ENCODE measurements at regions not wholly inside any gene's neighbourhood (a gene's known extent, or its start where the extent isn't known, plus 50 kb on each side); places are given as distances from the start of the nearest gene placed in this dataset.

DNA sequence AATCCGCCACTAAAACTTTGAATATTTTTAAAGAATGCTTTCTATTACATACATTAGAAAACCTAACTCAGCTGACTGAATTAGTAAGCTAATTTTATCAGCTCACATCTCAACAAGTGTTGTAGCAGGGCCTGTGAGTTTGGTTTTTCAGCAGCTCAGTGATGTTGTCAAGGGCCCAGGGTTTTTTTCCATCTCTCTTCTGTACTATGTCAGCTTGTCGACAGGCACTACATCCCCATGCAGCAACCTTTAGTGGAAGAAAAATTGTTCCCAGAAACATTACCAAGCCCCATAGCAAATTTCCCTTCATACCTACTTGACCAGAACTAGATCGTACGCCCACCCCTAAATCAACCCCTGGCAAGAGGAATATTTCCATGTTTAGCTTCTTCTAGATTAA lies 170.3 kb upstream of the TNFAIP3 start:
- TF ChIP-seq POLR2A (IDR thresholded peaks at IDR 0.05) (no peak), CTCF (IDR thresholded peaks at IDR 0.05) (no peak)

Measured in heart left ventricle (tissue), 13 donors.